Pancreas (tissue), 10 donors: ENCODE measurements at regions not wholly inside any gene's neighbourhood (a gene's known extent, or its start where the extent isn't known, plus 50 kb on each side); places are given as distances from the start of the nearest gene placed in this dataset.
A peak's percentile ranks its signal among the peaks of the same experiment; 100 is the strongest.

Source experiments
- ATAC-seq, 4 donors: fragments of 200-7000 bp; cut with Tn5 transposase; one replicate each; pipeline versions ENCODE4 v1.8.0 to v1.9.1; 2020; ENCODE audit warnings: mild to moderate bottlenecking in 4 of 4, moderate library complexity in 4 of 4
- DNase-seq, 6 donors: peaks; one replicate each; pipeline ENCODE4 v3.0.0-alpha.2; 2020
- FAIRE-seq: peaks from 2 replicates; lab custom pipeline; 2012; peaks lifted over from hg19 to GRCh38; lab: Jason Lieb, UNC
- H3K27ac ChIP-seq, 4 donors: fragments of 200-600 bp; sonication (generic); 1 replicate in 3 of 4; 2 replicates in 1 of 4; pipeline versions ENCODE4 v1.5.0 to v1.8.0; 2020
- H3K27me3 ChIP-seq, 4 donors: fragments of 200-600 bp; one replicate each; pipeline ENCODE4 v1.8.0; 2021
- H3K36me3 ChIP-seq, 3 donors: fragments of 200-600 bp; sonication (generic) in 1 of 3; one replicate each; pipeline versions ENCODE4 v1.5.0 to v1.8.0; 2020 to 2021
- H3K4me1 ChIP-seq, 3 donors: fragments of 200-600 bp; one replicate each; pipeline ENCODE4 v1.8.0; 2021
- H3K4me3 ChIP-seq, 4 donors: fragments of 200-600 bp; sonication (generic) in 2 of 4; one replicate each; pipeline versions ENCODE4 v1.5.0 to v1.8.0; 2020 to 2021
- H3K9me3 ChIP-seq, 4 donors: fragments of 200-600 bp; one replicate each; pipeline ENCODE4 v1.8.0; 2021
- WGBS, 2 donors: extraction: QIAGEN DNeasy Blood & Tissue Kit; methylation state at CpG; one replicate each; pipeline ENCODE4 v1.1.7; 2013; 5-methylcytosine and 5-hydroxymethylcytosine counted together
- intact Hi-C, 3 donors: fragments of 100-400 bp; cut with DNase I; formaldehyde crosslinking; loops; one replicate each; pipeline versions ENCODE4 v1.11.1 to v1.14.2; 2022
- TF ChIP-seq, protein P1 (sequence below), 4 donors: fragments of 200-600 bp; sonication (generic) in 3 of 4; IDR thresholded peaks; one replicate each; pipeline versions ENCODE4 v1.5.0 to v1.8.0; 2021; ENCODE audit warnings: antibody characterized with exemption in 4 of 4
- donor health status: healthy with polysubstance abuse.
- donor health status: DM: no; HTN: no; CAD: no; lungs with moderate emphysema.
- donor health status: DM: no; HTN: no; CAD: no.
- donor health status: control.
- donor health status: control.
- donor health status: Bipolar disorder and iron deficiency.
- donor health status: DM: yes; HTN: yes; CAD: no.
- donor health status: DM: no; HTN: no; CAD: no.
- donor health status: DM: no; HTN: no; CAD: no.
- donor health status: DM: yes; HTN: yes; CAD: no.

DNA sequence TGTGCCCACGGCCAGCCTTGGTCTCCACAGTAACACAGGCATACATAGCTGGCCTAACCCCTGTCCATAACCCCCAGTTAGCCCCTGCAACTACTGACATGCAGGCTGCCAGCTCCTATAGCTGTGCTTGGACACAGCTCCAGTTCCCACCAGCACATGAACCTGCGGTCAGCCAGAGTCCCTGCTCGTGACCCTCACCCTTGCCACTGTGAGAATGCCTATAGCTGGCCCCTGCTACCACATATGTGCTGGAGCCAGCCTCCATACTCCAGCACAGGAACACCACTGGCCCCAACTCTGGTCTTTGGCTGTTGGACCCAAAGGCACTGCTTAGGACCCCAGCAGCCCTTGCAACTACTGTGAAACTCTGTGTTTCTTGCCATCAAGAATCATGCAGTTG is 930.9 kb downstream of the ADGRL3 start:
- Histone ChIP-seq H3K36me3 (no peaks in the 10 kb centered on the region), H3K4me1 (no peaks in the 10 kb centered on the region), H3K27me3 (no peaks in the 10 kb centered on the region), H3K27ac (no peak overlapping the region), H3K4me3 (no peak overlapping the region), H3K9me3 (no peaks in the 10 kb centered on the region)
- TF ChIP-seq, protein P1, sequence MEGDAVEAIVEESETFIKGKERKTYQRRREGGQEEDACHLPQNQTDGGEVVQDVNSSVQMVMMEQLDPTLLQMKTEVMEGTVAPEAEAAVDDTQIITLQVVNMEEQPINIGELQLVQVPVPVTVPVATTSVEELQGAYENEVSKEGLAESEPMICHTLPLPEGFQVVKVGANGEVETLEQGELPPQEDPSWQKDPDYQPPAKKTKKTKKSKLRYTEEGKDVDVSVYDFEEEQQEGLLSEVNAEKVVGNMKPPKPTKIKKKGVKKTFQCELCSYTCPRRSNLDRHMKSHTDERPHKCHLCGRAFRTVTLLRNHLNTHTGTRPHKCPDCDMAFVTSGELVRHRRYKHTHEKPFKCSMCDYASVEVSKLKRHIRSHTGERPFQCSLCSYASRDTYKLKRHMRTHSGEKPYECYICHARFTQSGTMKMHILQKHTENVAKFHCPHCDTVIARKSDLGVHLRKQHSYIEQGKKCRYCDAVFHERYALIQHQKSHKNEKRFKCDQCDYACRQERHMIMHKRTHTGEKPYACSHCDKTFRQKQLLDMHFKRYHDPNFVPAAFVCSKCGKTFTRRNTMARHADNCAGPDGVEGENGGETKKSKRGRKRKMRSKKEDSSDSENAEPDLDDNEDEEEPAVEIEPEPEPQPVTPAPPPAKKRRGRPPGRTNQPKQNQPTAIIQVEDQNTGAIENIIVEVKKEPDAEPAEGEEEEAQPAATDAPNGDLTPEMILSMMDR (IDR thresholded peaks at IDR 0.05): no peak
- no peak for ATAC-seq
- intact Hi-C loops: no loop called here
- DNase-seq: no peak
- WGBS, 2 donors: 48 to 50% methylated on average over 3 of the region's 3 CpGs
- FAIRE-seq: no peak

DNA sequence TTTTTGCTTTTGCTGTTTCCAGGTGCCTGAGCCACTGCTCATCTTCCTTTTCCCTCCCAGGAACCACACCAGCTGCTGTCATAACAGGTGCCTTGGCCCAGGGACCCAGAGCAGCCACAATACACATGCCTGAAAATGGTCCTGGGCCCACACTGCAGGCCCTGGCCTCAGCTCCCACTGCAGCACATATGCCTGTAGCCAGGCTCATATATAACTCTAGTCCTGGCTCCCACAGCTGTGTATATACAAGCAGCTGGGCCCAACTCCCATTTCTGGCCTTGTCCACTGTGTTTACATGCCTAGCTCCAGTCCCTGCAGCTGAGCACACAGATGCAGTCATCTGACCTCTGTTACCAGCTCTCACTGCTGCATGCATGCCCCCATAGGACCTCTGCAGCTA is 930.5 kb downstream of the ADGRL3 start:
- ATAC-seq (peak in 1 of 4 donors; percentile 11), FAIRE-seq (no peak), DNase-seq (peak in 1 of 6 donors; percentile 45)
- TF ChIP-seq, protein P1 (IDR thresholded peaks at IDR 0.05): no peak
- Histone ChIP-seq H3K9me3 (no peaks in the 10 kb centered on the region), H3K27me3 (no peaks in the 10 kb centered on the region), H3K4me1 (no peaks in the 10 kb centered on the region), H3K4me3 (no peak overlapping the region), H3K36me3 (no peaks in the 10 kb centered on the region), H3K27ac (no peak overlapping the region)
- intact Hi-C loops: no loop called here

DNA sequence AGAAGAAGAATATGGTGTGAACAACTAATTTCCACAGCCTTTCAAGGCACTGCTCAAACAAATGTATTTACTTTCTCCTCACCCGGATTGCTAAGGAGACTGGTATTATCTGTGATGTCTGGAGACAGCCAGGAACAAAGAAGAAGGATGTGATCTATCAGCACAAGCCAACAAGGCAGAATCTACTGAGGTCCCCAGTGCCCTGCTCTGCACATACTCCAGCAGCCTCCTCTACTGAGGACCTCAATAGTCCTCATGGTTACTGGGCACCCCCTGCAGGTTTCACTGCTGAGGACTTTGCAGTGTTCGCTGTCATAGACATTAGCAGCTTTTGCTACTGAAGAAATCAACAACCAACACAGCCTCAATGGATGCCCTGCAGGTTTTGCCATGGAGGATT is 930.1 kb downstream of the ADGRL3 start:
- DNase-seq (no peak), ATAC-seq (no peak), FAIRE-seq (no peak)
- Histone ChIP-seq H3K4me3 (no peak overlapping the region), H3K9me3 (no peaks in the 10 kb centered on the region), H3K4me1 (no peaks in the 10 kb centered on the region), H3K27ac (no peak overlapping the region), H3K36me3 (no peaks in the 10 kb centered on the region), H3K27me3 (no peaks in the 10 kb centered on the region)
- WGBS, 2 donors: 34 to 49% methylated on average over 2 of the region's 2 CpGs
- TF ChIP-seq, protein P1 (IDR thresholded peaks at IDR 0.05): no peak
- intact Hi-C loops: no loop called here
